ENCODE measurements at regions not wholly inside any gene's neighbourhood (a gene's known extent, or its start where the extent isn't known, plus 50 kb on each side); places are given as distances from the start of the nearest gene placed in this dataset.

DNA sequence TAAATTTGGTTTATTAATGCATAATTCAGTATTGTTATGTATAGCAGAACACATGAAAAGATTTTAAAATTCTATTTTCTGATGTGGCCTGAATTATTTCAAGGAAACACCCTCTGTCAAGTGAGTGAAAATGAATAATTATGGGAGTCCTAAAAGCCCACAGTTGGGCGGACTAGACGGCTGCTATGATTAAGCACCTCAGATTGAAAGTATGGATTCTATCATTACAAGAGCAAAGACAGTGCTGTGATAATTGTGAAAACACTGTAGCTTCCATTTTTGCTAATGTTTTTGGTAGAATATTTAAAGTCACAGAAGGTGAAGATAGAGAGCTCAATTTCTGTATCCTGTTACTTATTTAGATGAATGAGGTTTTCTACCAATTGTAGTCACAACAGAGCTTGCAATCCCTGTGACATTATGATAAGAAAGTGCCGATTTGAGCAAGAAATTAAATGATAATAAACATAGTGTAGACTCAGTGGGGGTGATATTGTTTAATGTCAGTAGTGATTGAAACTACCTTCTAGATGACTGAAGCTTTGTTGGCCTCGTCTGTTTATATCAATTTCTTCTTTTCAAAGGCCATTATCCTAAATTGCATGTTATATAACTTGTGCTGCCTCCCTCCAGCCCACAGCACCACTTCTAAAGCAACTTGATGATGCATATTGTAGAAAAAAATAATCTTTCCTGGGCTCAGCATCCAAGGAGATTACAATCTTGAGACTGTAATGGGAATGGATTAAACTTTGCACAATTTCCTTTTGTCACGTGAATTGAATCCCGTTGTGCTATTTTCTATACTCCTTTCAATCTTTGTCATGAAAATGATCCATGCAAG, 359.8 kb downstream of the BTG1 start:
- peaks cover 0 to 2% of the 10 kb centered on the region in 2 donors for H3K9me3 Mint-ChIP-seq
- ATAC-seq (replicated peaks) (no peak), DNase-seq (no peak)
- H3K36me3 Mint-ChIP-seq: no peaks in the 10 kb centered on the region
- peaks cover 18 to 26% of the 10 kb centered on the region in 2 donors for H3K27me3 Mint-ChIP-seq
- no peak overlapping the region for H3K27ac Mint-ChIP-seq
- no peaks in the 10 kb centered on the region for H3K4me1 Mint-ChIP-seq
- no peak overlapping the region for H3K4me3 Mint-ChIP-seq

DNA sequence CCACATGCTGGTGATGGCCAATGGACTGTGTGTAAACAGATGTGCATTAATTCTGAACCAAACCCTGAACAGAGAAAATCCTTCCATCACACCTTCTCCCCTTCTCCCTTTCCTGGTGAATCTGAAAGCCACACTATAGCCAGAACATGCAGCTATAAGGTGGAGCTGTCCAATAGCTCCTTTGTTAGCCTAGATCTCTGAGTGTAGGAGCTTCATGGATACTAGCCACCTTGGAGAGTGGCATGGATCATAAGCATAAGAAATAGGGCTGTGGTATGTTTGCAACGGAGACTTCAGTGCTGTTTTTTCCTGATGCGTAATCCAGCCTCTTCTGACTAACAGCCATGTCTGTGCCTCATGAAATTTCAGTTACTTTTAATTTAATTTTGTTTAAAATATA, 364.5 kb downstream of the BTG1 start:
- ATAC-seq (replicated peaks) (no peak), DNase-seq (no peak)
- Mint-ChIP-seq H3K4me3 (no peak overlapping the region), H3K27ac (no peak overlapping the region), H3K27me3 (peaks cover 10 to 19% of the 10 kb centered on the region in 2 donors), H3K4me1 (peaks cover 11 to 21% of the 10 kb centered on the region in 2 donors), H3K36me3 (no peaks in the 10 kb centered on the region), H3K9me3 (peaks cover 0 to 2% of the 10 kb centered on the region in 2 donors)

DNA sequence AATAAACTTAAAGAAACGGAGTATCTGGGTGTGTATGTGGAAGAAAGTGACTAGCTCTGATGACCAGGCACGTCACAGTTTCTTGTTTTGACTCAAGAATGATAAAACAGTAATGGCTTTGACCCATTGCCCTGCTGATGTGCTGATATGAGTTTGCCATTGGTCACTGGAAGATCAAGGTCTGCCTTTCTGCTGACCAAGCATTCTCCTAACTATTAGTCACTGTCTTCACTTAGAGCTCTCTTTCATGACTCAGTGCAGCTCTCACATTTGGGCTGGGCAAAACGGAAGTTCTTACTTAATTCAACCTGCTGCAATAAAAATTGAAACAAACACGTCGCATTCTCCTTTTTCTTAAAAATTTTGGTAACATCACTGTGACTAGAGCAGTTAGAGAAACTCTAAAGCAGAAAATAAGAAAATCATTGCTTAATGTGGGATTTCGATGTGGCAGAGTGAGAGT, 366.7 kb downstream of the BTG1 start:
- H3K4me1 Mint-ChIP-seq: peaks cover 11 to 21% of the 10 kb centered on the region in 2 donors
- DNase-seq (peak; percentile 18), ATAC-seq (replicated peaks) (peak; percentile 80 to 87)
- no peaks in the 10 kb centered on the region for H3K36me3 Mint-ChIP-seq
- peak overlapping the region; percentile 41 to 44 for H3K4me3 Mint-ChIP-seq
- peaks cover 10 to 14% of the 10 kb centered on the region in 2 donors for H3K27me3 Mint-ChIP-seq
- H3K27ac Mint-ChIP-seq: peak overlapping the region; percentile 71
- H3K9me3 Mint-ChIP-seq: peaks cover 0 to 2% of the 10 kb centered on the region in 2 donors

DNA sequence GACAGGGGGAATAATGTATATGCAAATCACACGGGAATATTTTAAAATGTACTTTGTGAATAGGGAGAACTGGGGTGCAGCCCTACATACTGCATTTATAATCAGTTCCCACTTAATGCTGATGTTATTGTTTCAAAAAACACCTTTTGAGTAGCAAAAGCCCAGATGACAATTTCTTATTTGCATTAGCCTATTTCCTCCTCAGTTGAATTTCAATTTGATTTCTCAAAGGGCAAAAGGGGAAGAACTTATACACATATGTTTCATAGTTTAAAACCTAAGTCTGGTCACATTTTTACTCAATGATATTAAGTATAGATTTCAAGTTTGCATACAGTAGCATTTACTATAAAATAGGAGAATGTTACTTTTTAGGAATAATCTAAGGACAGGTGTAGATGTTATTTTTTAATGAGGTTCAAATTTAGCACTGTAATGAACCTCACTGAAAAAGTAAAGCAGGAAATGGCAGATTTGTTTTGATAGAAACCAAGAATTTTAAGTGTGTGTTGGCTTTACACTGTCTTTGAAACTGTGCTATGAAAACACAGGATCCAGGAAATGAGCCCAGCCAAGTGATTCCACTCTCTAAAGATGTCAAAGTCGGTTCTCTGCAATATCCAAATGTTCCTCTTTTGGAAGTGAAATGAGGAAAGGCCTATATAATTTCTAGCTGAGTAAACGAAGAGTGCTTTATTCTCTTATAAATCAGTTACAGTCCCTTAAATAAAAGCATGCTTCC, 367.4 kb downstream of the BTG1 start:
- H3K36me3 Mint-ChIP-seq: no peaks in the 10 kb centered on the region
- H3K9me3 Mint-ChIP-seq: peaks cover 0 to 2% of the 10 kb centered on the region in 2 donors
- H3K27ac Mint-ChIP-seq: peak overlapping the region; percentile 65
- peak overlapping the region in 1 of 2 donors; percentile 25 for H3K4me3 Mint-ChIP-seq
- DNase-seq (no peak), ATAC-seq (replicated peaks) (peak; percentile 66 to 75)
- H3K27me3 Mint-ChIP-seq: peaks cover 9 to 12% of the 10 kb centered on the region in 2 donors
- H3K4me1 Mint-ChIP-seq: peaks cover 11 to 21% of the 10 kb centered on the region in 2 donors

DNA sequence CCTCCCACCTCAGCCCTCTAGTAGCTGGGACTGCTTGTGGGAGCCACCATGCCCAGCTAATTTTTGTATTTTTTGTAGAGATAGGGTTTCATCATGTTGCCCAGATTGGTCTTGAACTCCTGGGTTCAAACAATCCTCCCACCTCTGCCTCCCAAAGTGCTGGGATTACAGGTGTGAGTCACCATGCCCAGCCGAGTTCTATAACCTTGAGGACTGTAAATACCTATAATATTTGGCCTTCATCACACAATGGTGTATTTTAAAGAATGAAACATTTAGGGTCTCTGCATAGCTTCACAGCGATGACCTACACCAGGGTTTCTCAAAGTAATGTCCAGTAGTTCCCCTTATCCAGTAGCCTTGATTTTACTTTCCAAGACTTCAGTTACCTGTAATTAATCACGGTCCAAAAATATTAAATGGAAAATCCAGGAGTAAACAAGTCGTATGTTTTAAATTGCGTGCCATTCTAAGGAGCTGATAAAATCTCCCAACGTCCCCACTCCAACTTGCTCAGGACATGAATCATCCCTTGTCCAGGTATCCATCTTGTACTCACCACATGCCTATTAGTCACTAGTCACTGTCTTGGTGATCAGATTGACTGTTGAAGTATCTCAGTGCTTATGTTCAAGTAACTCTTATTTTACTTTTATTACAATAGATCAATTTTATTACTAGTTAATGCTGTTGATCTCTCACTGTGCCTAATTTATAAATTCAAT, 368.2 kb downstream of the BTG1 start:
- H3K4me3 Mint-ChIP-seq: no peak overlapping the region
- H3K9me3 Mint-ChIP-seq: no peaks in the 10 kb centered on the region
- H3K27me3 Mint-ChIP-seq: peaks cover under 1 to 4% of the 10 kb centered on the region in 2 donors
- peaks cover 11 to 21% of the 10 kb centered on the region in 2 donors for H3K4me1 Mint-ChIP-seq
- peak in 1 of 2 donors; percentile 45 for ATAC-seq (replicated peaks)
- H3K27ac Mint-ChIP-seq: no peak overlapping the region
- no peak for DNase-seq
- H3K36me3 Mint-ChIP-seq: no peaks in the 10 kb centered on the region

DNA sequence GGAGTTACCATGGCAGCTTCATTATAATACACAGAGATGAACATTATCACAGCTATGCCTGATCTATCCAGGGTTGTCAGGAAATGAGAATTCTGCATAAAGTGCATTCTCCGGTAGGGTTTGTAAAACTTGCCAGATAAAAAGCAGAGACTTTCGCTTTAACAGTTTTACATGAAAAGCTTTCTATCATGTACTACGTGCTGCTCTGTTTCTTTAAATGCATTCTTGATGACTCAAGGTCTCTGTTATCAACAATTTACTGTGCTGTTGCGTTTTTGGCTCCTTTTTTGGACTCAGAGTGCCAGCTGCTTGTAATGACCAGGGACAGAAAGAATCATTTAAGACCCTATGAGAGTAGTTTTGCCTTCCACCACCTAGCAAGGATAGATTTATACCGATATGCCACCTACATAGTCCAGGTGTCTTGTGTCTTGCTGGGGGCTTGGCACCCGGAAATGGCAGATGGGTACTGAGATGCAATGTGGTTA, 371.2 kb downstream of the BTG1 start:
- no peaks in the 10 kb centered on the region for H3K27me3 Mint-ChIP-seq
- ATAC-seq (replicated peaks): no peak
- no peak overlapping the region for H3K27ac Mint-ChIP-seq
- H3K4me1 Mint-ChIP-seq: peaks cover 11 to 21% of the 10 kb centered on the region in 2 donors
- H3K9me3 Mint-ChIP-seq: no peaks in the 10 kb centered on the region
- no peaks in the 10 kb centered on the region for H3K36me3 Mint-ChIP-seq
- no peak overlapping the region for H3K4me3 Mint-ChIP-seq
- DNase-seq: no peak

DNA sequence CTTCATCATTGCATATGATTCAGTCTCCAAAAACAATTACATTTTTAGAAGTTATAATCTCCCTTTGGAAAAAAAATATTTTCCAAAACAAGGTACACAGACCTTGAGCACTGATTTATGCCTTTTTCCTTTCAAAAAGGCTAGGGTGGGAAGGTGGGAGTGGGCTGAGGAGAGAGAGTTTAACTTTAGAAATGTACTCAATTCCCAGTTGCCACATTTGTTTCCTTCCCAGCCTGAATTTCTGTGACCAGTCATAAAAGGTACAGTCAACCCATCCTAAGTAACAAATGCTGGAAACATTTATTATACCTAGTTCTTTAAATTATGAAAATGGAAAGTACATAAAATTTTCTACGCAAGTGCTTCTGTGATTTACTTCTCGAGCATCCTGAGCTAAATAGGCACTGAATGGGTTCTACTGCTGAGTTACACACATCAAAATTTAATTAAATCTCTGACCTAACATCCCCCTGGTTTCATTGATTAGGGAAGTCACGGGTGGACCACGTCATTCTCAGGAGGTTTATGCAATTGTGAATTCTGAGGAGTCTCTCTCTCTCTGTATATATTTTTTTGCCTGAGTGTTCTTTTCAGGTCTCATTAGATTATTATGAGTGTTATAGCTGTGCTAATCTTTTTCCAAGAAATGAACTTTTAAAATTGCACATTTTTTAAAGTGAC, 371.8 kb downstream of the BTG1 start:
- H3K4me1 Mint-ChIP-seq: peaks cover 7 to 16% of the 10 kb centered on the region in 2 donors
- H3K27me3 Mint-ChIP-seq: no peaks in the 10 kb centered on the region
- no peak overlapping the region for H3K4me3 Mint-ChIP-seq
- DNase-seq: no peak
- no peaks in the 10 kb centered on the region for H3K9me3 Mint-ChIP-seq
- H3K27ac Mint-ChIP-seq: no peak overlapping the region
- H3K36me3 Mint-ChIP-seq: no peaks in the 10 kb centered on the region
- no peak for ATAC-seq (replicated peaks)

DNA sequence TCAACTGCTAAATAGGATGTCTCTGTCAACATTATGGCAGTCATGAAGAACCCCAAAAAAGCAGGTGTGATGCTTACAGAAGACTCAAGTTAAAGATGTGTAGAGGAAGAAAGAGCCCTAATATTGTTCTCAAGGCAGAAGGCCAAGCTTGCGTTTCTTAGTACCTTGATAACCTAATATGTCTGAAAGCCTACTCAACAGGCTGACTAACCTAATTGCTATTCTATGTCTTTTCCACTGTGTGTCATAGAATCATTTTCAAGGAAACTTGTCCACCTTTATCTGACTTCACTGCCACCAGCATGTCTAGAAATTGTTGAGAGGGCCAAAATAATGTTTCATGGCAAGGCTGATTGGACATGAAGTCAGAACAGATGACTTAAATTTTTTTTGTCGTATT, 373.2 kb downstream of the BTG1 start:
- no peaks in the 10 kb centered on the region for H3K27me3 Mint-ChIP-seq
- ATAC-seq (replicated peaks) (no peak), DNase-seq (no peak)
- H3K4me3 Mint-ChIP-seq: no peak overlapping the region
- peaks cover 0 to under 1% of the 10 kb centered on the region in 2 donors for H3K4me1 Mint-ChIP-seq
- H3K36me3 Mint-ChIP-seq: no peaks in the 10 kb centered on the region
- no peak overlapping the region for H3K27ac Mint-ChIP-seq
- no peaks in the 10 kb centered on the region for H3K9me3 Mint-ChIP-seq

DNA sequence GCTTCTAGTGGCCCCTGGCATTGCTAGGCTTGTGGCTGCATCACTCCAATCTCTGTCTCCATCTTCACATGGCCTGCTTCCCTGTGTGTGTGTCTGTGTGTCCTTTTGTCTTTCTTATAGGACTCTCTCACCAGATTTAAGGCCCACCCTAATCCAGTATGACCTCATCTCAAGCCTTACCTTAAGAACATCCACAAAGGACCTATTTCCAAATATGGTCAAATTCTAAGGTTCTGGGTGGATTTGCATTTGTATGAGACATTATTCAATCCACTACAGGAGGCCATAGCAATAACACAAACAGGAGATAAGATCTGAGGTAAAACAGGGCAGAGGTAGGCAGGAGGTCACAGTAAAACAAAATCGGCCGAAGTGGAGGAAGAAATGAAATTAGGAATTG, 375.9 kb downstream of the BTG1 start:
- Mint-ChIP-seq H3K27ac (no peak overlapping the region), H3K4me1 (no peaks in the 10 kb centered on the region), H3K36me3 (no peaks in the 10 kb centered on the region), H3K9me3 (no peaks in the 10 kb centered on the region), H3K27me3 (no peaks in the 10 kb centered on the region), H3K4me3 (no peak overlapping the region)
- ATAC-seq (replicated peaks) (no peak), DNase-seq (no peak)

DNA sequence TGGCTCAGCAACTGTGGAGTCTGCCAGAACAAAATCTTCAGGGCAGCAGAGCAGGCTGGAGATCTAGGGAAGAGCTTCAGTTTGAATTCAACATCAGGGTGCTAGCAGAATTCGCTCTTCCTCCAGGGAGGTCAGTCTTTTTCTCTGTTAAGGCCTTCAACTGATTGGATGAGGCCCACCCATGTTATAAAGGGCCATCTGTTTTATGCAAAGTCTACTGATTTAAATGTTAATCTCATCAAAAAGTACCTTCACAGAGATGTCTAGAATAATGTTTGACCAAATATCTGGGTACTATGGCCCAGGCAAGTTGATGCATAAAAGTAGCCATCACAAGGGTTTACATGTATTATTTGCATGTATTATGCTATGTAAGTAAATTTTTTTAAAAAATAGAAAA, 378.4 kb downstream of the BTG1 start:
- H3K9me3 Mint-ChIP-seq: no peaks in the 10 kb centered on the region
- no peak overlapping the region for H3K4me3 Mint-ChIP-seq
- no peak overlapping the region for H3K27ac Mint-ChIP-seq
- H3K27me3 Mint-ChIP-seq: peaks cover 0 to 9% of the 10 kb centered on the region in 2 donors
- H3K36me3 Mint-ChIP-seq: no peaks in the 10 kb centered on the region
- no peak for ATAC-seq (replicated peaks)
- H3K4me1 Mint-ChIP-seq: no peaks in the 10 kb centered on the region
- DNase-seq: no peak

DNA sequence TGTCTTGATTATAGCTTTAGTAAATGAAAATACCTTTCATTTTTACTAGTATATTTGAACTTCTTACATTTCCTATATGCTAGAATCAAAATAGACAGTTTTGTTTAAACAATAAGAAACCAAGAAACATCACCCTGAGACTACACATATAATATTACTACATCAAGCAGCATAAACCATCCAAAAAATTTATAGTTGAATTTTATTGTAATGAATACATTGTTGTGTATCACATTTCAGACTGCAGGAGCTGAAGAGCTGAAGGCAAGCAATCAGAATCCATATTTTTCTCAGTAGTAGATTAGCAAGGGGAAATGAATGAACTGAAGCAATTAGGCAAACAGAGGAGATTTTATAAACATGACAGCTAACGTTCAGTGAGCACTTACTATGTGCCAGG, 379.2 kb downstream of the BTG1 start:
- Mint-ChIP-seq H3K27ac (no peak overlapping the region), H3K36me3 (no peaks in the 10 kb centered on the region), H3K27me3 (peaks cover 3 to 14% of the 10 kb centered on the region in 2 donors), H3K9me3 (peaks cover 0 to 2% of the 10 kb centered on the region in 2 donors), H3K4me3 (no peak overlapping the region), H3K4me1 (no peaks in the 10 kb centered on the region)
- DNase-seq (no peak), ATAC-seq (replicated peaks) (no peak)

DNA sequence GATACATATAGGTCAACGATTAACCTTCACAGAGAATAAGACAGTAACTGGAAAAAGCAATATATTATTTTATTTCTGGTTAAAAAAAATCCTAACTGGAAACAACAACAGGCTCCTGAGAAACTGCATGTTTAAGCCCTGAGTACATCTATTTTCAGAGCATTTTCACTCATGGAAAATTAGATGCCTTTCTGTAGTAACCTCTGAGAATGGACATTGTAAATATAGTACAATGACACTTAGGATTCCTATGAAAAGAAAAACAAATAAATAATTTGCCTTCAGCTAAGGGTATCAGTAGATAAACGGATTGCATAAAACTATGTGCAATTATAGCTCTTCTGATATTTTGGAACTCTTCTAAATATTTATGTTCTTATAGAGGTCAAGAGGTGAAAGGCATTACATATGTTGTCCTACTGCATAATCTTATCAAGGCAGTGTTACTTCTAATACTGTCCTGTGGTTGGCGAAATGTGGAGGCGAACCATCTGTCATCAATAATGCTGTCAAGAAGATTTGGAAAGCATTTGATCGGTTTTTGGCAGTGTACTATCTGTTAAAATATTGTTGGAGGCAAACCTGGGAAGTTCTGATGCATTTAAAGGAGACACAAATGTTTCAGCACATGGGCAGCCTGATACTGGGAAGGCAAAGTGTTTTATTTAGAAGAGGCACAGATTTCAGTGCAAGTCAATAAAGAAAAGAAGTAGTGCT, 381.8 kb downstream of the BTG1 start:
- Mint-ChIP-seq H3K27me3 (peaks cover 3 to 16% of the 10 kb centered on the region in 2 donors), H3K27ac (no peak overlapping the region), H3K9me3 (peaks cover 10% of the 10 kb centered on the region in 2 donors), H3K4me1 (no peaks in the 10 kb centered on the region), H3K36me3 (no peaks in the 10 kb centered on the region), H3K4me3 (no peak overlapping the region)
- DNase-seq: no peak
- ATAC-seq (replicated peaks): no peak

DNA sequence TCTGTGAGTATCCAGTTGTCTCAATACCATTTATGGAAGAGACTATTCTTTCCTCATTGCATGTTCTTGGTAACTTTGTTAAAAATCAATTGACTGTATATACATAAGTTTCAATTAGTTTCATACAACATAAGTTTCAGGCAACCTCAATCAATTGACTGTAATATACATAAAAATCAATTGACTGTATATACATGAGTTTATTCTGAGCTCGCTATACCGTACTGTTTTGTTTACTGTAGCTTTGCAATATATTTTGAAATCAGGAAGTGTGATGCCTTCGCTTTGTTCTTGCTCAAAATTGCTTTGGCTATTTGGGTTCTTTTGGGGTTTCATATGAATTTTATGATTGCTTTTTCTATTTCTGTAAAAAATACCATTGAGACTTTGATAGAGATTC, 392.0 kb downstream of the BTG1 start:
- Mint-ChIP-seq H3K27me3 (peaks cover 0 to 7% of the 10 kb centered on the region in 2 donors), H3K36me3 (no peaks in the 10 kb centered on the region), H3K27ac (no peak overlapping the region), H3K4me3 (no peak overlapping the region), H3K4me1 (no peaks in the 10 kb centered on the region), H3K9me3 (peaks cover 4 to 6% of the 10 kb centered on the region in 2 donors)
- no peak for DNase-seq
- ATAC-seq (replicated peaks): no peak
